GM12874 (cell line): ENCODE measurements at regions not wholly inside any gene's neighbourhood (a gene's known extent, or its start where the extent isn't known, plus 50 kb on each side); places are given as distances from the start of the nearest gene placed in this dataset.

Source experiments
- CTCF ChIP-seq: IDR thresholded peaks from 2 replicates; pipeline ENCODE4 v1.5.1; 2011; ENCODE audit warnings: low read depth, mild to moderate bottlenecking, control low read depth, low read length, moderate library complexity; ENCODE audit not compliant: insufficient read depth

GRCh38 chr13:76816394-76816793 is 69.8 kb downstream of the KCTD12 start:
- no peak for TF ChIP-seq CTCF

- TF ChIP-seq CTCF, result no peak
These were observed 70.9 kb downstream of the KCTD12 start for GRCh38 chr13:76815344-76815743.

GRCh38 chr13:76813891-76814290 is 72.3 kb downstream of the KCTD12 start:
- no peak for TF ChIP-seq CTCF

- TF ChIP-seq CTCF, result no peak
These were observed 73.1 kb downstream of the KCTD12 start for GRCh38 chr13:76813000-76813691.

GRCh38 chr13:76812206-76812897 is 73.9 kb downstream of the KCTD12 start:
- no peak for TF ChIP-seq CTCF

- no peak for TF ChIP-seq CTCF
These were observed 76.8 kb downstream of the KCTD12 start for GRCh38 chr13:76809389-76809788.

- no peak for TF ChIP-seq CTCF
These were observed 77.3 kb downstream of the KCTD12 start for GRCh38 chr13:76808927-76809326.
